Fibroblast of lung (primary cell): ENCODE measurements at regions not wholly inside any gene's neighbourhood (a gene's known extent, or its start where the extent isn't known, plus 50 kb on each side); places are given as distances from the start of the nearest gene placed in this dataset.

Experiments
- CTCF ChIP-seq, 2 donors: IDR thresholded peaks in 1 of 2; conservative IDR thresholded peaks in 1 of 2; 1 replicate in 1 of 2; 2 replicates in 1 of 2; pipeline ENCODE4 v1.5.1; 2011 to 2012; ENCODE audit warnings: low read length in 2 of 2, control low read depth in 1 of 2, inconsistent platforms in 1 of 2, low read depth in 1 of 2, mild to moderate bottlenecking in 1 of 2
- EZH2 ChIP-seq: IDR thresholded peaks from 2 replicates; pipeline ENCODE4 v1.5.1; 2012; ENCODE audit warnings: low read length, control low read depth, mild to moderate bottlenecking; ENCODE audit errors: missing control alignments

GRCh38 chr21:16180614-16181013 lies 450.8 kb downstream of the USP25 start:
- TF ChIP-seq CTCF (conservative IDR thresholded peaks at IDR 0.05 in 1 of 2, IDR thresholded peaks at IDR 0.05 in 1 of 2; ENCODE audit: low read depth in 1 of 2, low read length in 2 of 2) (no peak), EZH2 (no peak)
